IMR-90 (cell line): ENCODE measurements at regions not wholly inside any gene's neighbourhood (a gene's known extent, or its start where the extent isn't known, plus 50 kb on each side); places are given as distances from the start of the nearest gene placed in this dataset.

Experiments used
- ATAC-seq: fragments of 200-7000 bp; cut with Tn5 transposase; 2 replicates; pipeline ENCODE4 v1.9.1; 2020; ENCODE audit warnings: low read depth, mild to moderate bottlenecking, moderate library complexity
- BruUV-seq: library from RNA; stranded (reverse); fragments of 400-500 nt; replicated peaks from 2 replicates; lab custom pipeline; 2021; lab: Mats Ljungman, UMichigan
- CTCF ChIA-PET: fragments of 300-600 bp; formaldehyde crosslinking; extraction: SDS; loops from one replicate; lab custom pipeline; 2021; ENCODE audit warnings: antibody characterized with exemption; lab: Yijun Ruan, JAX
- POLR2A ChIA-PET: fragments of 300-600 bp; sonication (Branson Sonifier 250); formaldehyde crosslinking; loops from one replicate; lab custom pipeline; 2022; ENCODE audit warnings: antibody characterized with exemption; ENCODE audit not compliant: unreplicated experiment; lab: Charles Lee
- DNase-seq: peaks from one replicate; pipeline ENCODE4 v3.0.0; 2013
- H2AFZ ChIP-seq: replicated peaks from 2 replicates; pipeline ENCODE3; 2013; ENCODE audit warnings: low read length, mild to moderate bottlenecking; ENCODE audit not compliant: poor library complexity
- H2AK5ac ChIP-seq: 2 replicates; pipeline ENCODE4 v1.6.1; 2013; ENCODE audit warnings: low read depth, low read length, inconsistent platforms
- H2AK9ac ChIP-seq: replicated peaks from 2 replicates; pipeline ENCODE3; 2013; ENCODE audit warnings: mild to moderate bottlenecking, low read depth, low read length, moderate library complexity; ENCODE audit not compliant: poor library complexity
- H2BK120ac ChIP-seq: 2 replicates; pipeline ENCODE4 v1.6.1; 2013; ENCODE audit warnings: low read depth, low read length, inconsistent platforms
- H2BK15ac ChIP-seq: 3 replicates; pipeline ENCODE4 v1.6.1; 2013; ENCODE audit warnings: low read depth, low read length, inconsistent platforms
- H2BK20ac ChIP-seq: 2 replicates; pipeline ENCODE4 v1.6.1; 2013; ENCODE audit warnings: low read depth, mild to moderate bottlenecking, inconsistent platforms, low read length, moderate library complexity
- H2BK5ac ChIP-seq: 2 replicates; pipeline ENCODE4 v1.6.1; 2013; ENCODE audit warnings: mild to moderate bottlenecking, low read depth, low read length, inconsistent platforms; ENCODE audit not compliant: poor library complexity, severe bottlenecking
- H3K14ac ChIP-seq: replicated peaks from 2 replicates; pipeline ENCODE4 v1.6.1; 2013; ENCODE audit warnings: low read depth, low read length, inconsistent platforms
- H3K18ac ChIP-seq: 2 replicates; pipeline ENCODE4 v1.6.1; 2013; ENCODE audit warnings: low read depth, low read length, control low read depth
- H3K23ac ChIP-seq: 2 replicates; pipeline ENCODE4 v1.6.1; 2013; ENCODE audit warnings: low read depth, low read length, inconsistent platforms
- H3K27ac ChIP-seq: 2 replicates; pipeline ENCODE4 v1.5.1; 2013; ENCODE audit warnings: mild to moderate bottlenecking, control low read depth, low read length; ENCODE audit not compliant: insufficient read depth
- H3K27me3 ChIP-seq: 2 replicates; pipeline ENCODE4 v1.6.1; 2013; ENCODE audit warnings: low read length; ENCODE audit not compliant: control insufficient read depth, insufficient read depth
- H3K36me3 ChIP-seq: 2 replicates; pipeline ENCODE4 v1.6.1; 2013; ENCODE audit warnings: low read length, mixed read lengths; ENCODE audit not compliant: control insufficient read depth, insufficient read depth
- H3K4ac ChIP-seq: 2 replicates; pipeline ENCODE4 v1.6.1; 2013; ENCODE audit warnings: low read depth, low read length, inconsistent platforms
- H3K4me1 ChIP-seq: 2 replicates; pipeline ENCODE4 v1.6.1; 2013; ENCODE audit warnings: low read length, mixed read lengths; ENCODE audit not compliant: control insufficient read depth, insufficient read depth
- H3K4me2 ChIP-seq: 2 replicates; pipeline ENCODE4 v1.6.1; 2013; ENCODE audit warnings: low read depth, mild to moderate bottlenecking, control low read depth, low read length, moderate library complexity
- H3K4me3 ChIP-seq: 2 replicates; pipeline ENCODE4 v1.5.1; 2013; ENCODE audit warnings: low read depth, mild to moderate bottlenecking, control low read depth, low read length, moderate library complexity; ENCODE audit not compliant: insufficient read depth
- H3K56ac ChIP-seq: 2 replicates; pipeline ENCODE4 v1.6.1; 2013; ENCODE audit warnings: low read length, inconsistent platforms; ENCODE audit not compliant: insufficient read depth; ENCODE audit errors: extremely low read depth
- H3K79me1 ChIP-seq, 2 experiments: 2 replicates each; pipeline ENCODE4 v1.6.1; 2013; ENCODE audit warnings: low read length in 2 of 2, inconsistent platforms in 1 of 2, low read depth in 1 of 2
- H3K9ac ChIP-seq: 2 replicates; pipeline ENCODE4 v1.6.1; 2013; ENCODE audit warnings: low read depth, low read length, control low read depth
- H3K9me1 ChIP-seq: 2 replicates; pipeline ENCODE4 v1.6.1; 2013; ENCODE audit warnings: low read length, inconsistent platforms; ENCODE audit not compliant: insufficient read depth
- H3K9me3 ChIP-seq: 2 replicates; pipeline ENCODE4 v1.6.1; 2013; ENCODE audit warnings: low read length; ENCODE audit not compliant: control insufficient read depth, insufficient read depth
- H4K20me1 ChIP-seq: 2 replicates; pipeline ENCODE4 v1.6.1; 2013; ENCODE audit warnings: low read length, inconsistent platforms; ENCODE audit not compliant: insufficient read depth
- H4K5ac ChIP-seq: 2 replicates; pipeline ENCODE4 v1.6.1; 2013; ENCODE audit warnings: mild to moderate bottlenecking, low read depth, low read length, control low read depth
- H4K8ac ChIP-seq, 2 experiments: 2 replicates each; pipeline ENCODE4 v1.6.1; 2013; ENCODE audit warnings: low read depth in 2 of 2, low read length in 2 of 2, control low read depth in 1 of 2, inconsistent platforms in 1 of 2
- H4K91ac ChIP-seq: 2 replicates; pipeline ENCODE4 v1.6.1; 2013; ENCODE audit warnings: low read depth, low read length, inconsistent platforms; ENCODE audit not compliant: insufficient read depth
- CEBPB ChIP-seq: IDR thresholded peaks from 2 replicates; pipeline ENCODE4 v1.6.1; 2012; ENCODE audit warnings: low read depth, low read length, improper control_type of control experiment
- FOS ChIP-seq: fragments of 150-350 bp; IDR thresholded peaks from 2 replicates; pipeline ENCODE4 v1.6.1; 2016; ENCODE audit warnings: low read depth, low read length
- MAFK ChIP-seq: IDR thresholded peaks from 2 replicates; pipeline ENCODE4 v1.6.1; 2012; ENCODE audit warnings: low read depth, low read length, improper control_type of control experiment
- MAZ ChIP-seq: IDR thresholded peaks from 2 replicates; pipeline ENCODE4 v1.6.1; 2012; ENCODE audit warnings: low read depth, mild to moderate bottlenecking, low read length, improper control_type of control experiment, moderate library complexity, borderline replicate concordance
- RCOR1 ChIP-seq: IDR thresholded peaks from 2 replicates; pipeline ENCODE4 v1.6.1; 2012; ENCODE audit warnings: mild to moderate bottlenecking, low read length, improper control_type of control experiment; ENCODE audit not compliant: insufficient replicate concordance
- WGBS, 2 experiments: methylation state at CpG; one replicate each; pipeline versions ENCODE4 v1.1.5 to v1.1.7; 2013; ENCODE audit warnings: missing lambda C conversion rate in 2 of 2; ENCODE audit not compliant: insufficient read length in 1 of 2; ENCODE audit errors: extremely low coverage in 2 of 2; 5-methylcytosine and 5-hydroxymethylcytosine counted together
- dilution Hi-C: fragments of 300-500 bp; cut with HindIII; formaldehyde crosslinking; loops from one replicate; pipeline ENCODE4 v1.14.3; 2018; ENCODE audit warnings: low sequenced_read_pairs; ENCODE audit not compliant: unreplicated experiment
- in situ Hi-C: fragments of 300-500 bp; cut with MboI; formaldehyde crosslinking; loops from 3 replicates; pipeline ENCODE4 v1.14.3; 2019; ENCODE audit warnings: low sequenced_read_pairs, inconsistent platforms, mixed read lengths
- intact Hi-C: fragments of 100-400 bp; cut with micrococcal nuclease; formaldehyde crosslinking; loops from 2 replicates; pipeline ENCODE4 v1.10.0; 2022
- TF ChIP-seq, protein P1 (sequence below): fragments of 150-350 bp; IDR thresholded peaks from 2 replicates; pipeline ENCODE4 v1.6.1; 2017; ENCODE audit warnings: mild to moderate bottlenecking, antibody characterized with exemption, low read length, low read depth
- TF ChIP-seq, protein P2 (sequence below): fragments of 150-350 bp; IDR thresholded peaks from 2 replicates; pipeline ENCODE4 v1.6.1; 2016; ENCODE audit warnings: low read depth, mild to moderate bottlenecking, low read length, moderate library complexity, borderline replicate concordance
- TF ChIP-seq, protein P3 (sequence below): conservative IDR thresholded peaks from 2 replicates; pipeline ENCODE4 v1.5.1; 2012; ENCODE audit warnings: mild to moderate bottlenecking, low read depth, low read length, improper control_type of control experiment

DNA sequence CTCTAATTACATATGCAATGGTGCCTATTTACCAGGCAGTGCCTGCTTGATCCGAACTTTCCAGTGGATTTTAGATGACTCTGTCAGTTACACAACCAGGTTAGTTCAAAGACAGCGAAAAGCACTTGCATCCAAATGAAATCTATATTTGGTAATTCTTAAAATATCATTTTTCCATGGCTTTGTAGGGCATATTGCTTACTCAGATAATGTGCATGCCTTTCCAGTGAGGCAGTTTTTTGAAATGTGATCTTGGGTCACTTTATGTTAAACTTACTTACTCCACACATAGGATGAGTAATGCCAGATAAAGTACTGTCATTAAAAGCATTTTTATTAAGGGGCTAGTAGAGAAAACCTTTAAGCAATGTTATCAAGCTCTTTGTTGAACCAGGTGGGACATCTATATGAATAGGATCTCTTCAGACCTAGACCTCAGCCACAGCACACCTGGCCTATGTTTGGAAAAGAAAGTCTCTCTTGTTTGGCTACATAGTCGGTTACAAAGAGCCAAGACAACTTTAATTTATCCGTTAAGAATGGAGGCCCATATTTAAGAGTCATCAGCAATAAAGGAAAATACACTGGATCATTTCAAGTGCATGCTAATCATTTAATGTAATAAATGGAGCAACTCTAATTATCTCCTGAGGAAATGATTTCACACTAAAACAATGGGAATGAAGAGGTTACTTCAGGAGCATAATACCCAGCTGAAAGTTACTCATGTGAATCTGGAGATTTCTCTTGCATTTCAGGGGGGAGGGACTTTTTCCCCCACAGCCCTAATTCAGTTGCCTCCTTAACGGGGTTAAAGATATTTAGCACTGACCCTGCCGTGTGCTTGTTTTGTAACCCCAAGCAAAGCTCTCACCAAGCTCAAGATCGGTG is 56.3 kb upstream of the TMCO5A start:
- Histone ChIP-seq H4K5ac (peak overlapping the region; percentile 44; the same call in 1 of the 2 replicates), H2AK9ac (no peak overlapping the region), H2BK15ac (peak overlapping the region; percentile 93), H3K4me1 (peaks cover 12% of the 10 kb centered on the region), H3K56ac (peak overlapping the region; percentile 66), H3K4me2 (peak overlapping the region; percentile 74; the same call in 1 of the 2 replicates), H3K23ac (peak overlapping the region; percentile 72), H3K4ac (peak overlapping the region; percentile 91), H3K27ac (peak overlapping the region; percentile 2; the same call in 1 of the 2 replicates), H2BK5ac (peak overlapping the region; percentile 88), H4K8ac (peak overlapping the region; percentile 17 to 83), H3K18ac (peak overlapping the region; percentile 65), H2BK120ac (peak overlapping the region; percentile 93), H3K79me1 (no peaks in the 10 kb centered on the region), H2BK20ac (peak overlapping the region; percentile 89), H4K20me1 (no peaks in the 10 kb centered on the region), H2AK5ac (peak overlapping the region; percentile 84; the same call in 1 of the 2 replicates), H3K36me3 (no peaks in the 10 kb centered on the region), H3K9ac (no peak overlapping the region; the same call in 1 of the 2 replicates), H4K91ac (peak overlapping the region; percentile 59), H3K9me3 (no peaks in the 10 kb centered on the region), H3K4me3 (no peak overlapping the region), H3K9me1 (0 out of 2 replicates have a peak, but pooled peaks cover 6% of the 10 kb centered on the region), H3K14ac (peak overlapping the region; percentile 73), H3K27me3 (no peaks in the 10 kb centered on the region), H2AFZ (peak overlapping the region; percentile 81)
- intact Hi-C loops, result no loop called here
- ATAC-seq (peak; percentile 81), DNase-seq (peak; percentile 92)
- no TSS peak for BruUV-seq
- dilution Hi-C loops, result no loop called here
- WGBS, 2 experiments, result no CpG with 5 or more reads among the region's 7 CpGs
- ChIA-PET POLR2A (no interaction called here), CTCF (interaction anchor here (1.0 to 1.2 kb wide), 2 partner anchors 14 to 114 kb away, joined by 3 to 4 read pairs; no protein-coding TSS in a partner anchor)
- TF ChIP-seq FOS, result peak; percentile 53; the same call in 1 of the 2 replicates
- no peak for TF ChIP-seq RCOR1
- TF ChIP-seq, protein P1, sequence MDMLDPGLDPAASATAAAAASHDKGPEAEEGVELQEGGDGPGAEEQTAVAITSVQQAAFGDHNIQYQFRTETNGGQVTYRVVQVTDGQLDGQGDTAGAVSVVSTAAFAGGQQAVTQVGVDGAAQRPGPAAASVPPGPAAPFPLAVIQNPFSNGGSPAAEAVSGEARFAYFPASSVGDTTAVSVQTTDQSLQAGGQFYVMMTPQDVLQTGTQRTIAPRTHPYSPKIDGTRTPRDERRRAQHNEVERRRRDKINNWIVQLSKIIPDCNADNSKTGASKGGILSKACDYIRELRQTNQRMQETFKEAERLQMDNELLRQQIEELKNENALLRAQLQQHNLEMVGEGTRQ, result no peak
- TF ChIP-seq, protein P2, sequence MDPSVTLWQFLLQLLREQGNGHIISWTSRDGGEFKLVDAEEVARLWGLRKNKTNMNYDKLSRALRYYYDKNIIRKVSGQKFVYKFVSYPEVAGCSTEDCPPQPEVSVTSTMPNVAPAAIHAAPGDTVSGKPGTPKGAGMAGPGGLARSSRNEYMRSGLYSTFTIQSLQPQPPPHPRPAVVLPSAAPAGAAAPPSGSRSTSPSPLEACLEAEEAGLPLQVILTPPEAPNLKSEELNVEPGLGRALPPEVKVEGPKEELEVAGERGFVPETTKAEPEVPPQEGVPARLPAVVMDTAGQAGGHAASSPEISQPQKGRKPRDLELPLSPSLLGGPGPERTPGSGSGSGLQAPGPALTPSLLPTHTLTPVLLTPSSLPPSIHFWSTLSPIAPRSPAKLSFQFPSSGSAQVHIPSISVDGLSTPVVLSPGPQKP, result no peak
- peak; percentile 82 for TF ChIP-seq MAFK
- no peak for TF ChIP-seq MAZ
- TF ChIP-seq, protein P3, sequence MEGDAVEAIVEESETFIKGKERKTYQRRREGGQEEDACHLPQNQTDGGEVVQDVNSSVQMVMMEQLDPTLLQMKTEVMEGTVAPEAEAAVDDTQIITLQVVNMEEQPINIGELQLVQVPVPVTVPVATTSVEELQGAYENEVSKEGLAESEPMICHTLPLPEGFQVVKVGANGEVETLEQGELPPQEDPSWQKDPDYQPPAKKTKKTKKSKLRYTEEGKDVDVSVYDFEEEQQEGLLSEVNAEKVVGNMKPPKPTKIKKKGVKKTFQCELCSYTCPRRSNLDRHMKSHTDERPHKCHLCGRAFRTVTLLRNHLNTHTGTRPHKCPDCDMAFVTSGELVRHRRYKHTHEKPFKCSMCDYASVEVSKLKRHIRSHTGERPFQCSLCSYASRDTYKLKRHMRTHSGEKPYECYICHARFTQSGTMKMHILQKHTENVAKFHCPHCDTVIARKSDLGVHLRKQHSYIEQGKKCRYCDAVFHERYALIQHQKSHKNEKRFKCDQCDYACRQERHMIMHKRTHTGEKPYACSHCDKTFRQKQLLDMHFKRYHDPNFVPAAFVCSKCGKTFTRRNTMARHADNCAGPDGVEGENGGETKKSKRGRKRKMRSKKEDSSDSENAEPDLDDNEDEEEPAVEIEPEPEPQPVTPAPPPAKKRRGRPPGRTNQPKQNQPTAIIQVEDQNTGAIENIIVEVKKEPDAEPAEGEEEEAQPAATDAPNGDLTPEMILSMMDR, result no peak
- TF ChIP-seq CEBPB, result peak; percentile 67
- in situ Hi-C loops, result loop anchor here (25.0 kb wide), 4 partner anchors 816 to 1641 kb away; no protein-coding TSS in a partner anchor
